Suprapubic skin (tissue), 4 donors: ENCODE measurements at regions not wholly inside any gene's neighbourhood (a gene's known extent, or its start where the extent isn't known, plus 50 kb on each side); places are given as distances from the start of the nearest gene placed in this dataset.

Experiments used
- DNase-seq, 2 donors: peaks; one replicate each; pipeline ENCODE4 v3.0.0-alpha.2; 2019; ENCODE audit warnings: low spot score in 2 of 2
- H3K27ac ChIP-seq: fragments of 200-600 bp; sonication (generic); one replicate; pipeline ENCODE4 v1.5.1; 2019
- H3K27me3 ChIP-seq: fragments of 200-600 bp; sonication (generic); one replicate; pipeline ENCODE4 v1.5.1; 2019
- H3K36me3 ChIP-seq: fragments of 200-600 bp; sonication (generic); one replicate; pipeline ENCODE4 v1.5.1; 2019
- H3K4me1 ChIP-seq: fragments of 200-600 bp; sonication (generic); one replicate; pipeline ENCODE4 v1.5.1; 2019
- H3K4me3 ChIP-seq: fragments of 200-600 bp; sonication (generic); one replicate; pipeline ENCODE4 v1.5.1; 2019; ENCODE audit warnings: mild to moderate bottlenecking
- H3K9me3 ChIP-seq: fragments of 200-600 bp; sonication (generic); one replicate; pipeline ENCODE4 v1.5.1; 2019
- EP300 ChIP-seq: sonication (generic); formaldehyde crosslinking; IDR thresholded peaks from one replicate; pipeline ENCODE4 v1.6.1; 2017; ENCODE audit warnings: antibody characterized with exemption
- POLR2A ChIP-seq, 2 donors: fragments of 450-650 bp; IDR thresholded peaks; one replicate each; pipeline ENCODE4 v1.6.1; 2017; ENCODE audit warnings: antibody characterized with exemption in 2 of 2, mild to moderate bottlenecking in 2 of 2, moderate library complexity in 2 of 2
- POLR2AphosphoS5 ChIP-seq, 3 donors: sonication (generic); formaldehyde crosslinking; IDR thresholded peaks; one replicate each; pipeline ENCODE4 v1.6.1; 2017; ENCODE audit warnings: antibody characterized with exemption in 3 of 3
- WGBS: methylation state at CpG from one replicate; pipeline ENCODE4 v1.1.5; 2018; 5-methylcytosine and 5-hydroxymethylcytosine counted together
- TF ChIP-seq, protein P1 (sequence below), 2 donors: fragments of 200-600 bp in 1 of 2; fragments of 450-650 bp in 1 of 2; sonication (generic) in 1 of 2; IDR thresholded peaks; one replicate each; pipeline ENCODE4 v1.5.1; 2016 to 2019; ENCODE audit warnings: antibody characterized with exemption in 2 of 2, mild to moderate bottlenecking in 1 of 2, moderate library complexity in 1 of 2

GRCh38 chr7:125375942-125376341 lies 446.3 kb upstream of the POT1 start:
- DNase-seq: no peak
- Histone ChIP-seq H3K36me3 (no peaks in the 10 kb centered on the region), H3K27me3 (no peaks in the 10 kb centered on the region), H3K9me3 (peaks cover 4% of the 10 kb centered on the region), H3K4me3 (no peak overlapping the region), H3K4me1 (no peaks in the 10 kb centered on the region), H3K27ac (no peak overlapping the region)
- TF ChIP-seq POLR2AphosphoS5 (IDR thresholded peaks at IDR 0.05) (no peak), POLR2A (IDR thresholded peaks at IDR 0.05) (no peak), EP300 (no peak)
- TF ChIP-seq, protein P1, sequence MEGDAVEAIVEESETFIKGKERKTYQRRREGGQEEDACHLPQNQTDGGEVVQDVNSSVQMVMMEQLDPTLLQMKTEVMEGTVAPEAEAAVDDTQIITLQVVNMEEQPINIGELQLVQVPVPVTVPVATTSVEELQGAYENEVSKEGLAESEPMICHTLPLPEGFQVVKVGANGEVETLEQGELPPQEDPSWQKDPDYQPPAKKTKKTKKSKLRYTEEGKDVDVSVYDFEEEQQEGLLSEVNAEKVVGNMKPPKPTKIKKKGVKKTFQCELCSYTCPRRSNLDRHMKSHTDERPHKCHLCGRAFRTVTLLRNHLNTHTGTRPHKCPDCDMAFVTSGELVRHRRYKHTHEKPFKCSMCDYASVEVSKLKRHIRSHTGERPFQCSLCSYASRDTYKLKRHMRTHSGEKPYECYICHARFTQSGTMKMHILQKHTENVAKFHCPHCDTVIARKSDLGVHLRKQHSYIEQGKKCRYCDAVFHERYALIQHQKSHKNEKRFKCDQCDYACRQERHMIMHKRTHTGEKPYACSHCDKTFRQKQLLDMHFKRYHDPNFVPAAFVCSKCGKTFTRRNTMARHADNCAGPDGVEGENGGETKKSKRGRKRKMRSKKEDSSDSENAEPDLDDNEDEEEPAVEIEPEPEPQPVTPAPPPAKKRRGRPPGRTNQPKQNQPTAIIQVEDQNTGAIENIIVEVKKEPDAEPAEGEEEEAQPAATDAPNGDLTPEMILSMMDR (IDR thresholded peaks at IDR 0.05): no peak
- WGBS: 59% methylated on average over 3 of the region's 3 CpGs

DNA sequence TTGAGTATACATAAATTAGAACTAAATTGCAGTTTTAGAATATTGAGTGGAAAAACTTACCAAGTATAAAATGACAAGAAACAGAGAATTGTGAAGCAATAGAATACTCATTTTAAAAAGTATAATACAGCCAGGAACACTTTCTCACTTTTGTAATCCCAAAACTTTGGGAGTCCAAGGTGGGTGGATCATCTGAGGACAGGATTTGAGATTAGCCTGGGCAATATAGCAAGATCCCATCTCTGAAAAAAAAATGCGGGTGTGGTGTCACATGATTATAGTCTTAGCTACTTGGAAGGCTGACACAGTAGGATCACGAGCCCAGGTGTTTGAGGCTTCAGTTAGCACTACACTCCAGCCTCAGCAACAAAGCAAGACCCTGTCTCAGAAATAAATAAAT lies 440.9 kb upstream of the POT1 start:
- Histone ChIP-seq H3K27ac (no peak overlapping the region), H3K36me3 (no peaks in the 10 kb centered on the region), H3K9me3 (peaks cover 4% of the 10 kb centered on the region), H3K4me1 (no peaks in the 10 kb centered on the region), H3K27me3 (no peaks in the 10 kb centered on the region), H3K4me3 (no peak overlapping the region)
- WGBS: 68% methylated on average over 2 of the region's 2 CpGs
- TF ChIP-seq, protein P1 (IDR thresholded peaks at IDR 0.05): no peak
- TF ChIP-seq POLR2AphosphoS5 (IDR thresholded peaks at IDR 0.05): no peak
- DNase-seq: no peak

DNA sequence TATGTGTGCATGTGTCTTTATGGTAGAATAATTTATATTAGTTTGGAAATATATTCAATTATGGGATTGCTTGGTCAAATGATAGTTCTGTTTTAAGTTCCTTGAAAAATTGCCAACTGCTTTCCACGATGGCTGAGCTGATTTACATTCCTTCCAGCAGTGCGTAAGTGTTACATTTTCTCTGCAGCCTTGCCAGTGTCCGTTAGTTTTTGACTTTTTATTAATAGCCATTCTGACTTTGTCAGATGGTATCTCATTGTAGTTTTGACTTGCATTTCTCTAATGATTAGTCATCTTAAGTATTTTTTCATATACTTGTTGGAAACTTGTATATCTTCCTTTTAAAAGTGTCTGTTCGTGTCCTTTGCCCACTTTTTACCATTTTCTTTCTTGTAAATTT lies 434.2 kb upstream of the POT1 start:
- H3K9me3 ChIP-seq: peaks cover 4% of the 10 kb centered on the region
- no peak for DNase-seq

GRCh38 chr7:125358551-125359167 lies 429.0 kb upstream of the POT1 start:
- WGBS: 58% methylated on average over 3 of the region's 3 CpGs
- TF ChIP-seq POLR2AphosphoS5 (IDR thresholded peaks at IDR 0.05) (no peak), EP300 (no peak), POLR2A (IDR thresholded peaks at IDR 0.05) (no peak)
- TF ChIP-seq, protein P1 (IDR thresholded peaks at IDR 0.05): no peak
- Histone ChIP-seq H3K27me3 (no peaks in the 10 kb centered on the region), H3K4me1 (no peaks in the 10 kb centered on the region), H3K9me3 (peaks cover 4% of the 10 kb centered on the region), H3K36me3 (no peaks in the 10 kb centered on the region), H3K4me3 (no peak overlapping the region), H3K27ac (no peak overlapping the region)
- no peak for DNase-seq

More for the DNA sequence above, 434.2 kb upstream of the POT1 start:
- no peak overlapping the region for H3K27ac ChIP-seq
- 44% methylated on average over 4 of the region's 4 CpGs for WGBS
- no peak overlapping the region for H3K4me3 ChIP-seq
- H3K27me3 ChIP-seq: no peaks in the 10 kb centered on the region
- no peaks in the 10 kb centered on the region for H3K4me1 ChIP-seq
- no peaks in the 10 kb centered on the region for H3K36me3 ChIP-seq
- TF ChIP-seq POLR2A (IDR thresholded peaks at IDR 0.05) (no peak), EP300 (no peak), POLR2AphosphoS5 (IDR thresholded peaks at IDR 0.05) (no peak)
- TF ChIP-seq, protein P1 (IDR thresholded peaks at IDR 0.05): no peak

GRCh38 chr7:125357676-125358455 lies 428.2 kb upstream of the POT1 start:
- no peak for DNase-seq
- no peak overlapping the region for H3K4me3 ChIP-seq

More at GRCh38 chr7:125357676-125358455, 428.2 kb upstream of the POT1 start:
- TF ChIP-seq POLR2AphosphoS5 (IDR thresholded peaks at IDR 0.05): no peak
- no peak for TF ChIP-seq EP300
- TF ChIP-seq POLR2A (IDR thresholded peaks at IDR 0.05): no peak
- TF ChIP-seq, protein P1 (IDR thresholded peaks at IDR 0.05): no peak
- Histone ChIP-seq H3K9me3 (no peaks in the 10 kb centered on the region), H3K27ac (no peak overlapping the region), H3K36me3 (no peaks in the 10 kb centered on the region), H3K27me3 (no peaks in the 10 kb centered on the region), H3K4me1 (no peaks in the 10 kb centered on the region)
- 84% methylated on average over 1 of the region's 1 CpG for WGBS
